ENCODE measurements at regions not wholly inside any gene's neighbourhood (a gene's known extent, or its start where the extent isn't known, plus 50 kb on each side); places are given as distances from the start of the nearest gene placed in this dataset.

DNA sequence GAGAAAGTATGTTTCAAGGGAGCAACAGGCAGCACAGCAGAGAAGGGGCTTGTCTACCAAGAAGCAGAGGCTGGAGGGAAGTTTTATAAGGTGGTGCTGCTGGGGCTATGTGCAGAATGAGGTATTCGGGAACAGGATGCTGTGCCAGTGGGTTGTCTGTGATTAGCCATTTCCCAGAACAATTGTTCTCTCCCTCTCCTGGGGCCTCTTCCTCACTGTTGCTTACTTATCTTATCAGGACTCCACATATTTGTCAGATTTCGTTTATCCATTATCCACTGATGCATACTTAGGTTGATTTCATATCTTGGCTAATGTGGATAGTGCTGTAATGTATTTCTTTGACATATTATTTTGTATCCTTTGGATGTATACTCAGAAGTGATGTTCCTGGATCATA, 195.1 kb upstream of the RTL1 start:
- TF ChIP-seq CTCF (conservative IDR thresholded peaks at IDR 0.05) (no peak), ZFX (IDR thresholded peaks at IDR 0.05) (no peak)
